Adipocyte (in vitro differentiated cells): ENCODE measurements at regions not wholly inside any gene's neighbourhood (a gene's known extent, or its start where the extent isn't known, plus 50 kb on each side); places are given as distances from the start of the nearest gene placed in this dataset.

Experiments
- DNase-seq: peaks from one replicate; pipeline ENCODE4 v3.0.0-alpha.2; 2015; ENCODE audit warnings: low read depth
- H3K27me3 ChIP-seq: replicated peaks from 2 replicates; pipeline ENCODE4 v1.7.0; 2013; ENCODE audit warnings: mild to moderate bottlenecking, low read length, moderate library complexity; ENCODE audit not compliant: control insufficient read depth, insufficient read depth
- H3K36me3 ChIP-seq: 2 replicates; pipeline ENCODE4 v1.7.0; 2013; ENCODE audit warnings: low read length, mild to moderate bottlenecking, moderate library complexity; ENCODE audit not compliant: control insufficient read depth, insufficient read depth, severe bottlenecking
- H3K4me1 ChIP-seq: 2 replicates; pipeline ENCODE4 v1.7.0; 2013; ENCODE audit warnings: mild to moderate bottlenecking, low read length, moderate library complexity; ENCODE audit not compliant: control insufficient read depth, insufficient read depth
- H3K4me3 ChIP-seq: 2 replicates; pipeline ENCODE4 v1.7.0; 2013; ENCODE audit warnings: mild to moderate bottlenecking, low read length, moderate library complexity
- H3K9ac ChIP-seq: 2 replicates; pipeline ENCODE4 v1.7.0; 2013; ENCODE audit warnings: mild to moderate bottlenecking, low read length, moderate library complexity
- H3K9me3 ChIP-seq: 2 replicates; pipeline ENCODE4 v1.7.0; 2013; ENCODE audit warnings: mild to moderate bottlenecking, low read length, moderate library complexity; ENCODE audit not compliant: control insufficient read depth

- Histone ChIP-seq H3K4me1 (peaks cover 7% of the 10 kb centered on the region), H3K9me3 (no peaks in the 10 kb centered on the region), H3K27me3 (no peaks in the 10 kb centered on the region), H3K9ac (no peak overlapping the region), H3K4me3 (no peak overlapping the region), H3K36me3 (no peaks in the 10 kb centered on the region)
- peak; percentile 42 for DNase-seq
Observed at GRCh38 chr7:142548978-142549377, 200.3 kb upstream of the PRSS1 start.

GRCh38 chr7:142546452-142546851 lies 202.8 kb upstream of the PRSS1 start:
- Histone ChIP-seq H3K4me3 (no peak overlapping the region), H3K27me3 (no peaks in the 10 kb centered on the region), H3K9me3 (no peaks in the 10 kb centered on the region), H3K9ac (no peak overlapping the region), H3K36me3 (no peaks in the 10 kb centered on the region), H3K4me1 (no peaks in the 10 kb centered on the region)
- no peak for DNase-seq

- no peaks in the 10 kb centered on the region for H3K27me3 ChIP-seq
- no peak overlapping the region for H3K9ac ChIP-seq
- DNase-seq = peak; percentile 14
- no peaks in the 10 kb centered on the region for H3K9me3 ChIP-seq
- peaks cover 5% of the 10 kb centered on the region for H3K4me1 ChIP-seq
- no peak overlapping the region for H3K4me3 ChIP-seq
- no peaks in the 10 kb centered on the region for H3K36me3 ChIP-seq
Observed at GRCh38 chr7:142542942-142543341, 206.3 kb upstream of the PRSS1 start.

GRCh38 chr7:142542105-142542504 lies 207.2 kb upstream of the PRSS1 start:
- peaks cover 5% of the 10 kb centered on the region for H3K4me1 ChIP-seq
- H3K27me3 ChIP-seq = no peaks in the 10 kb centered on the region
- H3K36me3 ChIP-seq = no peaks in the 10 kb centered on the region
- H3K4me3 ChIP-seq = no peak overlapping the region
- DNase-seq = no peak
- H3K9me3 ChIP-seq = no peaks in the 10 kb centered on the region
- no peak overlapping the region for H3K9ac ChIP-seq

- Histone ChIP-seq H3K4me1 (peaks cover 5% of the 10 kb centered on the region), H3K36me3 (no peaks in the 10 kb centered on the region), H3K27me3 (no peaks in the 10 kb centered on the region), H3K4me3 (no peak overlapping the region), H3K9ac (no peak overlapping the region), H3K9me3 (no peaks in the 10 kb centered on the region)
- no peak for DNase-seq
Observed at GRCh38 chr7:142540371-142540770, 208.9 kb upstream of the PRSS1 start.

- Histone ChIP-seq H3K27me3 (no peaks in the 10 kb centered on the region), H3K36me3 (no peaks in the 10 kb centered on the region), H3K4me3 (no peak overlapping the region), H3K9ac (no peak overlapping the region), H3K9me3 (no peaks in the 10 kb centered on the region), H3K4me1 (peaks cover 5% of the 10 kb centered on the region)
- peak; percentile 65 for DNase-seq
Observed at GRCh38 chr7:142539901-142540300, 209.4 kb upstream of the PRSS1 start.

GRCh38 chr7:142537760-142538159 lies 211.5 kb upstream of the PRSS1 start:
- no peak overlapping the region for H3K9ac ChIP-seq
- DNase-seq = no peak
- no peak overlapping the region for H3K4me3 ChIP-seq
- no peaks in the 10 kb centered on the region for H3K27me3 ChIP-seq
- H3K9me3 ChIP-seq = no peaks in the 10 kb centered on the region
- no peaks in the 10 kb centered on the region for H3K36me3 ChIP-seq
- peaks cover 5% of the 10 kb centered on the region for H3K4me1 ChIP-seq

GRCh38 chr7:142535123-142535779 lies 214.0 kb upstream of the PRSS1 start:
- H3K4me1 ChIP-seq = peaks cover 2% of the 10 kb centered on the region
- H3K36me3 ChIP-seq = no peaks in the 10 kb centered on the region
- H3K9me3 ChIP-seq = no peaks in the 10 kb centered on the region
- no peak overlapping the region for H3K4me3 ChIP-seq
- DNase-seq = peak; percentile 93
- peak overlapping the region; percentile 1 for H3K9ac ChIP-seq
- no peaks in the 10 kb centered on the region for H3K27me3 ChIP-seq

- Histone ChIP-seq H3K4me1 (no peaks in the 10 kb centered on the region), H3K4me3 (no peak overlapping the region), H3K9me3 (no peaks in the 10 kb centered on the region), H3K27me3 (no peaks in the 10 kb centered on the region), H3K9ac (no peak overlapping the region), H3K36me3 (no peaks in the 10 kb centered on the region)
- DNase-seq = no peak
Observed at GRCh38 chr7:142534726-142535122, 214.5 kb upstream of the PRSS1 start.

GRCh38 chr7:142533920-142534319 lies 215.4 kb upstream of the PRSS1 start:
- H3K9me3 ChIP-seq = no peaks in the 10 kb centered on the region
- no peaks in the 10 kb centered on the region for H3K4me1 ChIP-seq
- H3K9ac ChIP-seq = no peak overlapping the region
- peaks cover 6% of the 10 kb centered on the region for H3K27me3 ChIP-seq
- no peak for DNase-seq
- H3K4me3 ChIP-seq = no peak overlapping the region
- no peaks in the 10 kb centered on the region for H3K36me3 ChIP-seq

GRCh38 chr7:142529591-142529990 lies 219.7 kb upstream of the PRSS1 start:
- no peak overlapping the region for H3K9ac ChIP-seq
- no peaks in the 10 kb centered on the region for H3K4me1 ChIP-seq
- no peaks in the 10 kb centered on the region for H3K9me3 ChIP-seq
- no peak for DNase-seq
- peaks cover 33% of the 10 kb centered on the region for H3K27me3 ChIP-seq
- no peak overlapping the region for H3K4me3 ChIP-seq
- H3K36me3 ChIP-seq = no peaks in the 10 kb centered on the region
